CD14-positive monocyte (primary cell): ENCODE measurements at regions not wholly inside any gene's neighbourhood (a gene's known extent, or its start where the extent isn't known, plus 50 kb on each side); places are given as distances from the start of the nearest gene placed in this dataset.

Experiments
- DNase-seq, 3 donors: peaks; one replicate each; pipeline ENCODE4 v3.0.0-alpha.2; 2011 to 2022
- H2AFZ ChIP-seq: 2 replicates; pipeline ENCODE4 v1.6.0; 2012; ENCODE audit warnings: mild to moderate bottlenecking, low read depth, low read length, inconsistent platforms; ENCODE audit not compliant: insufficient read depth, poor library complexity, severe bottlenecking
- H3K27ac ChIP-seq, 2 donors: 1 replicate in 1 of 2; 2 replicates in 1 of 2; pipeline ENCODE4 v1.5.1; 2012 to 2013; ENCODE audit warnings: low read length in 2 of 2, control low read depth in 1 of 2, inconsistent platforms in 1 of 2, low read depth in 1 of 2, mild to moderate bottlenecking in 1 of 2
- H3K27me3 ChIP-seq, 2 donors: one replicate each; pipeline versions ENCODE4 v1.6.0 to v1.6.1; 2011 to 2013; ENCODE audit warnings: low read length in 2 of 2; ENCODE audit not compliant: control insufficient read depth in 2 of 2, insufficient read depth in 2 of 2
- H3K36me3 ChIP-seq, 2 donors: replicated peaks in 1 of 2; 1 replicate in 1 of 2; 2 replicates in 1 of 2; pipeline versions ENCODE4 v1.5.1 to v1.6.1; 2012 to 2013; ENCODE audit warnings: low read length in 2 of 2, control low read depth in 1 of 2, inconsistent platforms in 1 of 2, mild to moderate bottlenecking in 1 of 2; ENCODE audit not compliant: insufficient read depth in 2 of 2, control insufficient read depth in 1 of 2
- H3K4me1 ChIP-seq, 2 donors: 1 replicate in 1 of 2; 2 replicates in 1 of 2; pipeline versions ENCODE4 v1.5.1 to v1.6.1; 2012 to 2013; ENCODE audit warnings: low read length in 2 of 2, control low read depth in 1 of 2, inconsistent platforms in 1 of 2, mild to moderate bottlenecking in 1 of 2, moderate library complexity in 1 of 2; ENCODE audit not compliant: insufficient read depth in 2 of 2, control insufficient read depth in 1 of 2
- H3K4me2 ChIP-seq: replicated peaks from 2 replicates; pipeline ENCODE3; 2012; ENCODE audit warnings: low read length, moderate library complexity, mild to moderate bottlenecking; ENCODE audit not compliant: poor library complexity, severe bottlenecking; ENCODE audit errors: extremely low read depth
- H3K4me3 ChIP-seq, 3 experiments: fragments of 200-600 bp in 1 of 3; sonication (generic) in 1 of 3; replicated peaks in 1 of 3; 1 replicate in 2 of 3; 2 replicates in 1 of 3; pipeline ENCODE4 v1.5.1; 2011 to 2013; ENCODE audit warnings: low read length in 3 of 3, mild to moderate bottlenecking in 3 of 3, control low read depth in 2 of 3, low read depth in 2 of 3, inconsistent platforms in 1 of 3, moderate library complexity in 1 of 3
- H3K79me2 ChIP-seq: 2 replicates; pipeline ENCODE4 v1.6.0; 2012; ENCODE audit warnings: mild to moderate bottlenecking, control low read depth, inconsistent platforms, low read length, moderate library complexity; ENCODE audit not compliant: insufficient read depth
- H3K9ac ChIP-seq: 2 replicates; pipeline ENCODE4 v1.6.0; 2017; ENCODE audit warnings: low read length, mild to moderate bottlenecking; ENCODE audit not compliant: insufficient read depth, poor library complexity, severe bottlenecking
- H3K9me3 ChIP-seq, 2 donors: replicated peaks in 1 of 2; 1 replicate in 1 of 2; 2 replicates in 1 of 2; pipeline versions ENCODE4 v1.5.1 to v1.6.1; 2012 to 2013; ENCODE audit warnings: low read length in 2 of 2, control low read depth in 1 of 2; ENCODE audit not compliant: control insufficient read depth in 1 of 2, insufficient read depth in 1 of 2
- H4K20me1 ChIP-seq: 2 replicates; pipeline ENCODE4 v1.6.0; 2012; ENCODE audit warnings: mild to moderate bottlenecking, low read length, control low read depth, moderate library complexity; ENCODE audit not compliant: insufficient read depth
- H3K27ac Mint-ChIP-seq, 7 donors: one replicate each; pipeline ENCODE4 v1.8.0; 2020; ENCODE audit warnings: mild to moderate bottlenecking in 7 of 7, mixed read lengths in 7 of 7, moderate library complexity in 6 of 7, inconsistent platforms in 2 of 7
- H3K27me3 Mint-ChIP-seq, 3 donors: one replicate each; pipeline ENCODE4 v1.8.0; 2021 to 2022; ENCODE audit warnings: low read depth in 3 of 3, mild to moderate bottlenecking in 3 of 3, mixed read lengths in 3 of 3, moderate library complexity in 3 of 3, inconsistent platforms in 1 of 3
- H3K36me3 Mint-ChIP-seq, 2 donors: one replicate each; pipeline ENCODE4 v1.8.0; 2020; ENCODE audit warnings: mixed read lengths in 2 of 2, inconsistent platforms in 1 of 2, mild to moderate bottlenecking in 1 of 2
- H3K4me1 Mint-ChIP-seq: one replicate; pipeline ENCODE4 v1.8.0; 2020; ENCODE audit warnings: mild to moderate bottlenecking, mixed read lengths
- H3K4me3 Mint-ChIP-seq, 2 donors: one replicate each; pipeline ENCODE4 v1.8.0; 2020; ENCODE audit warnings: mild to moderate bottlenecking in 2 of 2, mixed read lengths in 2 of 2, moderate library complexity in 1 of 2
- H3K9me3 Mint-ChIP-seq, 7 donors: one replicate each; pipeline ENCODE4 v1.8.0; 2020 to 2022; ENCODE audit warnings: mixed read lengths in 7 of 7, mild to moderate bottlenecking in 6 of 7, moderate library complexity in 6 of 7, inconsistent platforms in 2 of 7
- WGBS: methylation state at CpG from one replicate; pipeline ENCODE4 v1.1.5; 2013; ENCODE audit warnings: missing lambda C conversion rate; ENCODE audit not compliant: insufficient coverage; 5-methylcytosine and 5-hydroxymethylcytosine counted together
- intact Hi-C, 2 donors: fragments of 100-400 bp; cut with micrococcal nuclease; formaldehyde crosslinking; loops; one replicate each; pipeline versions ENCODE4 v1.15.0 to v1.15.1; 2023
- TF ChIP-seq, protein P1 (sequence below): fragments of 200-600 bp; IDR thresholded peaks from one replicate; pipeline ENCODE4 v1.8.0; 2022; ENCODE audit warnings: antibody characterized with exemption, mild to moderate bottlenecking

DNA sequence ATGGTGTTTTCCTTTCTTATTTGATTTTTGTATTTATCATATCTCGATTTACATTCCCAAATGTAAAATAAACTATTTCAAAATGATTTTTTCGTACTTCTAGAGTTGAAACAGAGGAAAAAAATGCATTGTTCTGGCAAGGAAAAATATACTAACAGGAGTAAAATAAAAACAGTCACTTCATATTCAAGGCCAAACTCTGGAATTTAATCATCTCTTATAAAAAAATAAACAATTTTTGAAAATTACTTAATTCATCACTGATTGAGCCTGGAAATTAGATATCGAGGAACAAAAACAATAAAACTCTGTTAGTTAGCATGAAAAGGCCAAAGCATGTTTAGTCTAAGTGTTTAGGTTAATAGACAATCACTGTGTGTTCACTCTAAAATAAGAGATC, 61.1 kb upstream of the PALM2AKAP2 start:
- DNase-seq, result no peak
- WGBS, result no CpG with 5 or more reads among the region's 3 CpGs
- H3K4me2 ChIP-seq, result no peak overlapping the region
- no peak overlapping the region for H3K4me3 ChIP-seq
- no peaks in the 10 kb centered on the region for H3K9me3 ChIP-seq
- TF ChIP-seq, protein P1, sequence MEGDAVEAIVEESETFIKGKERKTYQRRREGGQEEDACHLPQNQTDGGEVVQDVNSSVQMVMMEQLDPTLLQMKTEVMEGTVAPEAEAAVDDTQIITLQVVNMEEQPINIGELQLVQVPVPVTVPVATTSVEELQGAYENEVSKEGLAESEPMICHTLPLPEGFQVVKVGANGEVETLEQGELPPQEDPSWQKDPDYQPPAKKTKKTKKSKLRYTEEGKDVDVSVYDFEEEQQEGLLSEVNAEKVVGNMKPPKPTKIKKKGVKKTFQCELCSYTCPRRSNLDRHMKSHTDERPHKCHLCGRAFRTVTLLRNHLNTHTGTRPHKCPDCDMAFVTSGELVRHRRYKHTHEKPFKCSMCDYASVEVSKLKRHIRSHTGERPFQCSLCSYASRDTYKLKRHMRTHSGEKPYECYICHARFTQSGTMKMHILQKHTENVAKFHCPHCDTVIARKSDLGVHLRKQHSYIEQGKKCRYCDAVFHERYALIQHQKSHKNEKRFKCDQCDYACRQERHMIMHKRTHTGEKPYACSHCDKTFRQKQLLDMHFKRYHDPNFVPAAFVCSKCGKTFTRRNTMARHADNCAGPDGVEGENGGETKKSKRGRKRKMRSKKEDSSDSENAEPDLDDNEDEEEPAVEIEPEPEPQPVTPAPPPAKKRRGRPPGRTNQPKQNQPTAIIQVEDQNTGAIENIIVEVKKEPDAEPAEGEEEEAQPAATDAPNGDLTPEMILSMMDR, result no peak
- Mint-ChIP-seq H3K9me3 (peaks cover 0 to 4% (median 0%) of the 10 kb centered on the region in 7 donors), H3K27ac (no peak overlapping the region), H3K27me3 (peaks cover 2 to 6% (median 3%) of the 10 kb centered on the region in 3 donors), H3K4me1 (no peaks in the 10 kb centered on the region), H3K4me3 (no peak overlapping the region), H3K36me3 (no peaks in the 10 kb centered on the region)
- H4K20me1 ChIP-seq, result no peaks in the 10 kb centered on the region
- H3K9ac ChIP-seq, result no peak overlapping the region
- no peaks in the 10 kb centered on the region for H3K79me2 ChIP-seq
- no peaks in the 10 kb centered on the region for H3K36me3 ChIP-seq
- no peaks in the 10 kb centered on the region for H3K27me3 ChIP-seq
- no peaks in the 10 kb centered on the region for H3K4me1 ChIP-seq
- intact Hi-C loops, result no loop called here
- no peak overlapping the region for H3K27ac ChIP-seq
- no peak overlapping the region for H2AFZ ChIP-seq

GRCh38 chr9:109721001-109721400, 59.0 kb upstream of the PALM2AKAP2 start:
- Histone ChIP-seq H3K4me3 (no peak overlapping the region), H3K27me3 (no peaks in the 10 kb centered on the region), H3K9me3 (no peaks in the 10 kb centered on the region), H4K20me1 (no peaks in the 10 kb centered on the region), H3K4me2 (no peak overlapping the region), H3K79me2 (no peaks in the 10 kb centered on the region), H3K36me3 (no peaks in the 10 kb centered on the region), H2AFZ (no peak overlapping the region), H3K27ac (no peak overlapping the region), H3K9ac (no peak overlapping the region), H3K4me1 (no peaks in the 10 kb centered on the region)
- Mint-ChIP-seq H3K27me3 (peaks cover 2 to 9% (median 3%) of the 10 kb centered on the region in 3 donors), H3K36me3 (no peaks in the 10 kb centered on the region), H3K9me3 (peaks cover 0 to 4% (median 0%) of the 10 kb centered on the region in 7 donors), H3K27ac (no peak overlapping the region), H3K4me1 (no peaks in the 10 kb centered on the region), H3K4me3 (no peak overlapping the region)
- DNase-seq, result no peak
- TF ChIP-seq, protein P1, result no peak
- intact Hi-C loops, result no loop called here
- WGBS, result 81% methylated on average over 2 of the region's 2 CpGs
